NT2/D1 (cell line): ENCODE measurements at regions not wholly inside any gene's neighbourhood (a gene's known extent, or its start where the extent isn't known, plus 50 kb on each side); places are given as distances from the start of the nearest gene placed in this dataset.

Experiments
- SUZ12 ChIP-seq: IDR thresholded peaks from 2 replicates; pipeline ENCODE4 v1.6.1; 2011; ENCODE audit not compliant: insufficient read length, insufficient read depth; ENCODE audit errors: extremely low read depth
- YY1 ChIP-seq: IDR thresholded peaks from 2 replicates; pipeline ENCODE4 v1.6.1; 2011; ENCODE audit not compliant: insufficient read length, insufficient read depth
- ZNF274 ChIP-seq: IDR thresholded peaks from 2 replicates; pipeline ENCODE4 v1.6.1; 2011; ENCODE audit warnings: mild to moderate bottlenecking, low read depth, low read length

GRCh38 chrX:78452356-78452755 lies 124.9 kb upstream of the CYSLTR1 start:
- TF ChIP-seq YY1 (no peak), SUZ12 (no peak), ZNF274 (no peak)
